Erythroblast (primary cell): ENCODE measurements at regions not wholly inside any gene's neighbourhood (a gene's known extent, or its start where the extent isn't known, plus 50 kb on each side); places are given as distances from the start of the nearest gene placed in this dataset.

Experiments used
- GATA1 ChIP-seq: IDR thresholded peaks from 2 replicates; pipeline ENCODE4 v1.6.1; 2011; ENCODE audit warnings: low read depth, mild to moderate bottlenecking, control low read depth, low read length, moderate library complexity
- POLR2A ChIP-seq: IDR thresholded peaks from 2 replicates; pipeline ENCODE4 v1.6.1; 2011; ENCODE audit warnings: mild to moderate bottlenecking, low read length

- TF ChIP-seq POLR2A (no peak), GATA1 (no peak)
Observed at GRCh38 chr2:191554240-191554639, 123.7 kb upstream of the NABP1 start.
